ENCODE measurements at regions not wholly inside any gene's neighbourhood (a gene's known extent, or its start where the extent isn't known, plus 50 kb on each side); places are given as distances from the start of the nearest gene placed in this dataset.

GRCh38 chr7:35993113-35993512, 159.9 kb upstream of the EEPD1 start:
- TF ChIP-seq POLR2A (IDR thresholded peaks at IDR 0.05) = no peak
- no peak for TF ChIP-seq CTCF (IDR thresholded peaks at IDR 0.05 in 8 of 11, conservative IDR thresholded peaks at IDR 0.05 in 3 of 11)

Data from spleen (tissue), 7 donors.